Activated B cell treated with CpG ODN at 0.5 μM for 24 hours (primary cell): ENCODE measurements at regions not wholly inside any gene's neighbourhood (a gene's known extent, or its start where the extent isn't known, plus 50 kb on each side); places are given as distances from the start of the nearest gene placed in this dataset.
"Not testable (repeated sequence)": the region's sequence is repeated elsewhere in the genome, so short reads cannot be mapped to it uniquely, and the experiment has no call there.

Source experiments
- ATAC-seq: fragments of 200-7000 bp; cut with Tn5 transposase; one replicate; pipeline ENCODE4 v1.10.0; 2021; ENCODE audit warnings: low read depth, mild to moderate bottlenecking, moderate library complexity
- CTCF ChIA-PET: fragments of 350-600 bp; sonication (Branson Sonifier 250); formaldehyde crosslinking; loops from one replicate; lab custom pipeline; 2021; ENCODE audit warnings: antibody characterized with exemption; lab: Charles Lee
- POLR2A ChIA-PET: fragments of 350-600 bp; sonication (Branson Sonifier 250); formaldehyde crosslinking; loops from one replicate; lab custom pipeline; 2021; ENCODE audit warnings: antibody characterized with exemption; lab: Charles Lee
- DNase-seq: peaks from one replicate; pipeline ENCODE4 v3.0.0; 2022
- H3K27ac Mint-ChIP-seq: one replicate; pipeline ENCODE4 v1.8.0; 2020; ENCODE audit warnings: mixed read lengths
- H3K27me3 Mint-ChIP-seq: one replicate; pipeline ENCODE4 v1.8.0; 2021; ENCODE audit warnings: mixed read lengths
- H3K36me3 Mint-ChIP-seq: one replicate; pipeline ENCODE4 v1.8.0; 2021; ENCODE audit warnings: low read depth, mixed read lengths
- H3K4me1 Mint-ChIP-seq: one replicate; pipeline ENCODE4 v1.8.0; 2021; ENCODE audit warnings: mixed read lengths
- H3K4me3 Mint-ChIP-seq: one replicate; pipeline ENCODE4 v1.8.0; 2020; ENCODE audit warnings: mild to moderate bottlenecking, mixed read lengths
- H3K9me3 Mint-ChIP-seq: one replicate; pipeline ENCODE4 v1.8.0; 2020; ENCODE audit warnings: mixed read lengths
- intact Hi-C: fragments of 100-400 bp; cut with micrococcal nuclease; formaldehyde crosslinking; loops from one replicate; pipeline ENCODE4 v1.15.1; 2024
- TF ChIP-seq, protein P1 (sequence below): fragments of 200-600 bp; IDR thresholded peaks from one replicate; pipeline ENCODE4 v1.8.0; 2022; ENCODE audit warnings: antibody characterized with exemption, mild to moderate bottlenecking

DNA sequence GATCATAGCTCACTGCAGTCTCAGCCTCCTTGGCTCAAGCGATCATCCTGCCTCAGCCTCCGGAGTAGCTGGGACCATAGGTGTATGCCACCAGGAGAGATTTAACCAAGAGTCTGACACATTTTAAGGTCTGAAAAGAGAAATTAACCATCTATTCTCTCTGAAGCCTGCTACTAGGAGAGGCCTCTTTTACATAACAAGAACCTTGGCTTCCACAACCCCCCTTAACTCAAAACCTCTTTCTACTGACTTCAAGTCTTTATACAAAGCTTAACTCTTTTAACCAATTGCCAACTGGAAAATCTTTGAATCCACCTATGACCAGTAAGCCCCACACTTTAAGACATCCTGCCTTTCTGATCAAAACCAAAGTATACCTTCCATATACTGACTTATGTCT is 279.9 kb upstream of the CELF4 start:
- no peaks in the 10 kb centered on the region for H3K4me1 Mint-ChIP-seq
- H3K27ac Mint-ChIP-seq: no peak overlapping the region
- POLR2A ChIA-PET: no interaction called here
- intact Hi-C loops: no loop called here
- H3K36me3 Mint-ChIP-seq: no peaks in the 10 kb centered on the region
- DNase-seq: no peak
- TF ChIP-seq, protein P1, sequence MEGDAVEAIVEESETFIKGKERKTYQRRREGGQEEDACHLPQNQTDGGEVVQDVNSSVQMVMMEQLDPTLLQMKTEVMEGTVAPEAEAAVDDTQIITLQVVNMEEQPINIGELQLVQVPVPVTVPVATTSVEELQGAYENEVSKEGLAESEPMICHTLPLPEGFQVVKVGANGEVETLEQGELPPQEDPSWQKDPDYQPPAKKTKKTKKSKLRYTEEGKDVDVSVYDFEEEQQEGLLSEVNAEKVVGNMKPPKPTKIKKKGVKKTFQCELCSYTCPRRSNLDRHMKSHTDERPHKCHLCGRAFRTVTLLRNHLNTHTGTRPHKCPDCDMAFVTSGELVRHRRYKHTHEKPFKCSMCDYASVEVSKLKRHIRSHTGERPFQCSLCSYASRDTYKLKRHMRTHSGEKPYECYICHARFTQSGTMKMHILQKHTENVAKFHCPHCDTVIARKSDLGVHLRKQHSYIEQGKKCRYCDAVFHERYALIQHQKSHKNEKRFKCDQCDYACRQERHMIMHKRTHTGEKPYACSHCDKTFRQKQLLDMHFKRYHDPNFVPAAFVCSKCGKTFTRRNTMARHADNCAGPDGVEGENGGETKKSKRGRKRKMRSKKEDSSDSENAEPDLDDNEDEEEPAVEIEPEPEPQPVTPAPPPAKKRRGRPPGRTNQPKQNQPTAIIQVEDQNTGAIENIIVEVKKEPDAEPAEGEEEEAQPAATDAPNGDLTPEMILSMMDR: no peak
- CTCF ChIA-PET: no interaction called here
- no peak overlapping the region for H3K4me3 Mint-ChIP-seq
- no peaks in the 10 kb centered on the region for H3K9me3 Mint-ChIP-seq
- ATAC-seq: no peak
- no peaks in the 10 kb centered on the region for H3K27me3 Mint-ChIP-seq

DNA sequence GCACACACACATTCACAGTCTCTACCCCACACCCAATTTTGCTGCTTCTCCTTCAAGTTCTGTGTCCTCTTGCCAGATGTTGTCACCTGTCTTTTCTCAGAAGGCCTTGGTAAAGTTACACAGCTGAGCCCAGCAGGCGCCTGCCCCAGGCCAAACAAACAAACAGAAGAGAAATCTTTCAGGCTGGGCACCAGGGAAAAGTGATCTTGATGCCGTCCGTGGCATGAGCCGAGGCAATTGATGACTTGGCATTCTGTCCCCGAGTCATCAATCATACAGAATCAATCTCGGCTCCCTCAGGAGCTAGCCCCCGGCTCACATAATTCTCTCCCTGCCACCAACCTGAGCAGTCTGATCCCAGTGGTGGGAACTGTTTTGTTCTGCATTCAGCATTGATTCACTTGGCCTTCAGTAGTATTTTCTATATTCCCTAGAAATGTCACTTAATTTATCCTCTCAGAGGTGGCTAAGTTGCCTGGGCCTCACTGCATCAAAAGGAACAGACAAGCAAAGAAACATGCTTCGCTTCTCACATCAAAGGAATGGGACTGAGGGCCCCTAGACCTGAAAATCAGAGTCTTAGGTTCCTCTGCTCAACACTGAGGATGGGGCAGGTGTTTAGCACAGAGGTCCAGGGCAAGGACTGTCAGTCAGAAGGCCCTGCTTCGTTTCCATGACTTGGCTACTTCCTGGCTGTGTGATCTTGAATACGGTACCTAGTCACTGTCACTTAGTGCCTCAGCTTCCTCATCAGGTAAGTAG is 278.8 kb upstream of the CELF4 start:
- Mint-ChIP-seq H3K9me3 (no peaks in the 10 kb centered on the region), H3K36me3 (no peaks in the 10 kb centered on the region), H3K4me1 (no peaks in the 10 kb centered on the region), H3K4me3 (no peak overlapping the region), H3K27me3 (no peaks in the 10 kb centered on the region), H3K27ac (no peak overlapping the region)
- ATAC-seq (no peak), DNase-seq (no peak)
- TF ChIP-seq, protein P1: no peak
- intact Hi-C loops: no loop called here
- CTCF ChIA-PET: no interaction called here
- POLR2A ChIA-PET: no interaction called here

DNA sequence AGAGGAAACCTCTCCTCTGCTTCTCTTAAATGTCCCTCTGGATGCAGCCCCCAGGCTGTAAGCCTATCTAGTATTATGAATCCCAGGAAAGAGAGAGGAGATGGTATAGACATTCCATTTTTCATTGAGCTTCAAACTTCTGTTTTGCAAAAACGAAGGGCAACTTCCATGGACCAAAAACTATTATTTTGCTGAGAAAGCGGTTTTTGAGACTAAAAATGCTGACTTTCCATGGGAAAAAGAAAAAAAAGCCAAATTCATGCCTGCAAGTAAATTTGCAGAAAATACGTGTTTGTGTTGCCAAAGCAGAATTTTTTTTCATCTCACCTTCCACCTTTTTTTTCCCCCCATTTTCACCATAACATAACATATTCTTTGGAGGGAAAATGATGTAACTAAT is 272.5 kb upstream of the CELF4 start:
- TF ChIP-seq, protein P1: no peak
- Mint-ChIP-seq H3K36me3 (no peaks in the 10 kb centered on the region), H3K27ac (no peak overlapping the region), H3K4me1 (no peaks in the 10 kb centered on the region), H3K9me3 (peaks cover 2% of the 10 kb centered on the region), H3K27me3 (no peaks in the 10 kb centered on the region), H3K4me3 (no peak overlapping the region)
- ATAC-seq (no peak), DNase-seq (no peak)
- POLR2A ChIA-PET: no interaction called here
- intact Hi-C loops: no loop called here
- CTCF ChIA-PET: no interaction called here

DNA sequence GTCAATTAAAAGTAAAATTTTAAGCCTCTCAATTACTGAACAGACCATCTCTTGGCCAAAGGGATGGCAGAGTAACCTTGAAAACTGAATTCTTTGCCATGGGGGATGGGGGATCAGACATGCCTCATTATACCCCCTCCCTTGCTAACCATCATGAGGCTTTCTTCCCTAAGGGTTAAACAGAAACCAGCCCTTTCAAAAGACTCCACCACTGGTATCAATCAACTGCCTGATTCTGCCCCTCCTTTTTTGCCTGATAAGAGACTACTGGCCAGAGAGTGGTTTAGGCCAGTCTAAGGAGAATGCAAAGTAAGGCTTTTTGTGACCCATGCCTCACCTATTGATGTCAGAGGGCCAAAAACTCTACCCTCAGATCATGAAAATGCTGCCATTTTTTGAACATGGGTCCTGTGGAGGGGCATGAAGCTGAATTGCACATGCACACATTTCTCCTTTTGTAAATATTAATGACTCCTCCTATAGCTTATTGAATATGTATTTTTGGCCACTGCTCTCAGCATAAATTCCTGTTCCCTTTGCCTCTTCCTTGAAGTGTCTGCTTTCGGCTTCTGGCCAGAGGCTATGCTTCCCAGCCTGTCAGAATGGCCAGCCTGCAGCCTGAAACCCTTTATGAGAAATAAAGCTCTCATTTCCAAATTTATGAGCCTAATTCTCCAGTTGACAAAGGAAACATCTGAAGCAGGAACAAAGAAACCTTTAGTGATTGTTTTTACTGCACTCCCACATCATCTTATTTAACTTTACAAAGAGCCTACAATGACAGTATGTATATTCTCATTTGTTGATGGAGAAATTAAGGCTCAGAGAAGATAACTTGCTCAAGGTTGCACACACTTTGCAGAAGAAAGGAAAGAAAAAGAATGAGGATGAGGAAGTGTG is 270.7 kb upstream of the CELF4 start:
- ATAC-seq (no peak), DNase-seq (no peak)
- Mint-ChIP-seq H3K4me3 (no peak overlapping the region), H3K9me3 (peaks cover 6% of the 10 kb centered on the region), H3K27ac (no peak overlapping the region), H3K27me3 (no peaks in the 10 kb centered on the region), H3K36me3 (no peaks in the 10 kb centered on the region), H3K4me1 (no peaks in the 10 kb centered on the region)
- ChIA-PET CTCF (no interaction called here), POLR2A (no interaction called here)
- intact Hi-C loops: no loop called here
- TF ChIP-seq, protein P1: no peak

DNA sequence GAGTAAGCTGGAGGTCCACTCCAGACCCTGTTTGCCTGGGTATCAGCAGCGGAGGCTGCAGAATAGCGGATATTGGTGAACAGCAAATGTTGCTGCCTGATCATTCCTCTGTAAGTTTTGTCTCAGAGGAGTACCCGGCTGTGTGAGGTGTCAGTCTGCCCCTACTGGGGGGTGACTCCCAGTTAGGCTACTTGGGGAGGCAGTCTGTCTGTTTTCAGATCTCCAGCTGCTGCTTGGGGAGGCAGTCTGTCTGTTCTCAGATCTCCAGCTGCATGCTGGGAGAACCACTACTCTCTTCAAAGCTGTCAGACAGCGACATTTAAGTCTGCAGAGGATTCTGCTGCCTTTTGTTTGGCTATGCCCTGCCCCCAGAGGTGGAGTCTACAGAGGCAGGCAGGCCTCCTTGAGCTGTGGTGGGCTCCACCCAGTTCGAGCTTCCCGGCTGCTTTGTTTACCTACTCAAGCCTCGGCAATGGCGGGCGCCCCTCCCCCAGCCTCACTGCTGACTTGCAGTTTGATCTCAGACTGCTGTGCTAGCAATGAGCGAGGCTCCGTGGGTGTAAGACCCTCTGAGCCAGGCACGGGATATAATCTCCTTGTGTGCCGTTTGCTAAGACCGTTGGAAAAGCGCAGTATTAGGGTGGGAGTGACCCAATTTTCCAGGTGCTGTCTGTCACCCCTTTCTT is 266.6 kb upstream of the CELF4 start:
- H3K27me3 Mint-ChIP-seq, H3K4me1 Mint-ChIP-seq, H3K36me3 Mint-ChIP-seq, CTCF ChIA-PET, DNase-seq, POLR2A ChIA-PET, H3K27ac Mint-ChIP-seq, H3K4me3 Mint-ChIP-seq, intact Hi-C loops, ATAC-seq: not testable (repeated sequence)
- H3K9me3 Mint-ChIP-seq: peaks cover 11% of the 10 kb centered on the region
